K562 (cell line): ENCODE measurements at regions not wholly inside any gene's neighbourhood (a gene's known extent, or its start where the extent isn't known, plus 50 kb on each side); places are given as distances from the start of the nearest gene placed in this dataset.

Source experiments
- CBX1 ChIP-seq: sonication (generic); IDR thresholded peaks from 2 replicates; pipeline ENCODE4 v1.6.1; 2016; ENCODE audit warnings: antibody characterized with exemption, low read depth, mild to moderate bottlenecking
- CBX8 ChIP-seq: fragments of 200-600 bp; sonication (generic); IDR thresholded peaks from 2 replicates; pipeline ENCODE4 v1.6.1; 2012; ENCODE audit warnings: borderline replicate concordance, mixed run types, low read depth, mild to moderate bottlenecking, moderate library complexity, mixed read lengths, low read length, control low read depth, inconsistent platforms; ENCODE audit not compliant: poor library complexity, severe bottlenecking; ENCODE audit errors: extremely low read depth
- CHAMP1 ChIP-seq: fragments of 450-650 bp; IDR thresholded peaks from 2 replicates; pipeline ENCODE4 v1.6.1; 2016; ENCODE audit warnings: mild to moderate bottlenecking
- CHD2 ChIP-seq: IDR thresholded peaks from 2 replicates; pipeline ENCODE4 v1.6.1; 2011; ENCODE audit warnings: low read depth, low read length
- CTCF ChIP-seq, 3 experiments: IDR thresholded peaks in 2 of 3; conservative IDR thresholded peaks in 1 of 3; 2 replicates each; pipeline ENCODE4 v1.5.1; 2011 to 2012; ENCODE audit warnings: low read length in 3 of 3, mild to moderate bottlenecking in 3 of 3, control low read depth in 2 of 3, improper control_type of control experiment in 1 of 3, inconsistent platforms in 1 of 3, low read depth in 1 of 3, mixed read lengths in 1 of 3, moderate library complexity in 1 of 3; ENCODE audit not compliant: insufficient read depth in 2 of 3
- EZH2 ChIP-seq: IDR thresholded peaks from 2 replicates; pipeline ENCODE4 v1.6.1; 2012; ENCODE audit warnings: low read depth, mild to moderate bottlenecking, inconsistent platforms, low read length, borderline replicate concordance
- JUND ChIP-seq, 2 experiments: IDR thresholded peaks; 2 replicates in 1 of 2; 3 replicates in 1 of 2; pipeline ENCODE4 v1.6.1; 2011; ENCODE audit warnings: borderline replicate concordance in 2 of 2, low read depth in 2 of 2, low read length in 2 of 2, improper control_type of control experiment in 1 of 2, missing biosample characterization in 1 of 2, missing genetic modification characterization in 1 of 2, missing genetic modification reagents in 1 of 2
- NFRKB ChIP-seq: fragments of 450-650 bp; IDR thresholded peaks from 2 replicates; pipeline ENCODE4 v1.6.1; 2016; ENCODE audit warnings: low read depth
- POLR2AphosphoS5 ChIP-seq: IDR thresholded peaks from 2 replicates; pipeline ENCODE4 v1.6.1; 2011; ENCODE audit warnings: mild to moderate bottlenecking, low read depth, low read length, moderate library complexity; ENCODE audit not compliant: control insufficient read depth, insufficient read depth
- THRA ChIP-seq: fragments of 450-650 bp; IDR thresholded peaks from 2 replicates; pipeline ENCODE4 v1.6.1; 2017; ENCODE audit warnings: mild to moderate bottlenecking, moderate library complexity
- ZBTB2 ChIP-seq: fragments of 450-650 bp; IDR thresholded peaks from 2 replicates; pipeline ENCODE4 v1.6.1; 2016; ENCODE audit warnings: antibody characterized with exemption

GRCh38 chr3:20246662-20247061 is 60.7 kb upstream of the SGO1 start:
- TF ChIP-seq CBX1 (no peak), NFRKB (no peak), POLR2AphosphoS5 (no peak), CBX8 (no peak), CTCF (IDR thresholded peaks at IDR 0.05 in 2 of 3, conservative IDR thresholded peaks at IDR 0.05 in 1 of 3; ENCODE audit: insufficient read depth in 2 of 3, low read depth in 1 of 3, low read length in 3 of 3) (no peak), EZH2 (no peak), ZBTB2 (no peak), THRA (no peak), CHAMP1 (no peak), JUND (IDR thresholded peaks at IDR 0.05; ENCODE audit: borderline replicate concordance, low read depth, low read length) (no peak), JUND (tag; IDR thresholded peaks at IDR 0.05; ENCODE audit: borderline replicate concordance, low read depth, low read length) (no peak), CHD2 (no peak)
